Panc1 (cell line): ENCODE measurements at regions not wholly inside any gene's neighbourhood (a gene's known extent, or its start where the extent isn't known, plus 50 kb on each side); places are given as distances from the start of the nearest gene placed in this dataset.

Experiments
- ATAC-seq: fragments of 200-7000 bp; cut with Tn5 transposase; 2 replicates; pipeline ENCODE4 v1.9.1; 2020; ENCODE audit warnings: mild to moderate bottlenecking, moderate library complexity
- BruUV-seq: library from RNA; stranded (reverse); fragments of 400-500 nt; replicated peaks from 2 replicates; lab custom pipeline; 2021; lab: Mats Ljungman, UMichigan
- CTCF ChIA-PET: fragments of 300-600 bp; sonication (Branson Sonifier 250); formaldehyde crosslinking; loops from one replicate; lab custom pipeline; 2022; ENCODE audit warnings: antibody characterized with exemption; lab: Charles Lee
- POLR2A ChIA-PET: fragments of 300-600 bp; sonication (Branson Sonifier 250); formaldehyde crosslinking; loops from one replicate; lab custom pipeline; 2022; ENCODE audit warnings: antibody characterized with exemption; lab: Charles Lee
- DNase-seq: peaks from one replicate; pipeline ENCODE4 v3.0.0-alpha.2; 2010; ENCODE audit warnings: low read depth, low spot score
- H3K27ac ChIP-seq: 2 replicates; pipeline ENCODE4 v1.5.1; 2011; ENCODE audit warnings: mild to moderate bottlenecking, low read length, inconsistent platforms
- H3K27me3 ChIP-seq: fragments of 200-500 bp; sonication (Bioruptor generic); 2 replicates; pipeline ENCODE4 v1.6.0; 2014; ENCODE audit warnings: low read length, inconsistent platforms; ENCODE audit not compliant: control insufficient read depth, insufficient read depth
- H3K36me3 ChIP-seq: fragments of 200-500 bp; sonication (Bioruptor generic); 2 replicates; pipeline ENCODE4 v1.5.1; 2014; ENCODE audit warnings: inconsistent platforms, mild to moderate bottlenecking, low read length, moderate library complexity; ENCODE audit not compliant: control insufficient read depth, insufficient read depth
- H3K4me1 ChIP-seq: 2 replicates; pipeline ENCODE4 v1.5.1; 2011; ENCODE audit warnings: inconsistent platforms, mild to moderate bottlenecking, low read length, moderate library complexity; ENCODE audit not compliant: control insufficient read depth, insufficient read depth
- H3K4me3 ChIP-seq, 2 experiments: 2 replicates each; pipeline ENCODE4 v1.5.1; 2011 to 2012; ENCODE audit warnings: low read depth in 2 of 2, low read length in 2 of 2, mild to moderate bottlenecking in 2 of 2, inconsistent platforms in 1 of 2, moderate library complexity in 1 of 2
- H3K9me3 ChIP-seq: fragments of 200-500 bp; sonication (Bioruptor generic); 2 replicates; pipeline ENCODE4 v1.5.1; 2014; ENCODE audit warnings: low read depth, mild to moderate bottlenecking, inconsistent platforms, low read length, moderate library complexity; ENCODE audit not compliant: control insufficient read depth, insufficient read depth
- CTCF ChIP-seq: fragments of 450-650 bp; IDR thresholded peaks from 2 replicates; pipeline ENCODE4 v1.5.1; 2017; ENCODE audit warnings: mild to moderate bottlenecking
- POLR2AphosphoS5 ChIP-seq: IDR thresholded peaks from 2 replicates; pipeline ENCODE4 v1.6.1; 2012; ENCODE audit warnings: mild to moderate bottlenecking, low read depth, low read length, moderate library complexity
- REST ChIP-seq, 2 experiments: IDR thresholded peaks; 2 replicates each; pipeline ENCODE4 v1.6.1; 2011 to 2012; ENCODE audit warnings: low read depth in 2 of 2, control low read depth in 1 of 2, low read length in 1 of 2, mild to moderate bottlenecking in 1 of 2, moderate library complexity in 1 of 2; ENCODE audit not compliant: insufficient read depth in 1 of 2
- SIN3A ChIP-seq: IDR thresholded peaks from 2 replicates; pipeline ENCODE4 v1.6.1; 2012; ENCODE audit warnings: low read depth, mild to moderate bottlenecking, low read length, moderate library complexity, borderline replicate concordance; ENCODE audit not compliant: insufficient read depth
- TCF7L2 ChIP-seq: IDR thresholded peaks from 2 replicates; pipeline ENCODE4 v1.6.1; 2011; ENCODE audit warnings: mild to moderate bottlenecking, low read depth, low read length, inconsistent platforms
- in situ Hi-C: cut with HindIII; loops from 2 replicates; pipeline ENCODE4 v1.10.0; 2016; ENCODE audit warnings: low sequenced_read_pairs, low pct_unique_long_range_greater_than_20kb
- intact Hi-C: fragments of 100-400 bp; cut with micrococcal nuclease; formaldehyde crosslinking; loops from one replicate; pipeline ENCODE4 v1.10.0; 2022; ENCODE audit not compliant: unreplicated experiment

GRCh38 chr3:26369133-26369532 is 253.4 kb upstream of the LRRC3B start:
- BruUV-seq = no TSS peak
- Histone ChIP-seq H3K9me3 (no peaks in the 10 kb centered on the region), H3K4me3 (no peak overlapping the region), H3K4me1 (no peaks in the 10 kb centered on the region), H3K27me3 (no peaks in the 10 kb centered on the region), H3K36me3 (no peaks in the 10 kb centered on the region), H3K27ac (no peak overlapping the region)
- ChIA-PET POLR2A (no interaction called here), CTCF (no interaction called here)
- no peak for ATAC-seq
- intact Hi-C loops = no loop called here
- in situ Hi-C loops = no loop called here
- no peak for DNase-seq
- TF ChIP-seq TCF7L2 = no peak
- no peak for TF ChIP-seq POLR2AphosphoS5
- TF ChIP-seq CTCF = no peak

GRCh38 chr3:26375843-26376530 is 246.6 kb upstream of the LRRC3B start:
- intact Hi-C loops = no loop called here
- in situ Hi-C loops = no loop called here
- ChIA-PET POLR2A (no interaction called here), CTCF (no interaction called here)
- TF ChIP-seq POLR2AphosphoS5 = no peak
- no peak for TF ChIP-seq TCF7L2
- no peak for TF ChIP-seq CTCF
- no peak for TF ChIP-seq SIN3A
- TF ChIP-seq REST (IDR thresholded peaks at IDR 0.05; ENCODE audit: insufficient read depth in 1 of 2, low read depth in 2 of 2, low read length in 1 of 2) = no peak
- H3K27ac ChIP-seq = no peak overlapping the region
- BruUV-seq = no TSS peak
- DNase-seq (no peak), ATAC-seq (no peak)
- no peak overlapping the region for H3K4me3 ChIP-seq
- no peaks in the 10 kb centered on the region for H3K36me3 ChIP-seq
- no peaks in the 10 kb centered on the region for H3K9me3 ChIP-seq
- no peaks in the 10 kb centered on the region for H3K27me3 ChIP-seq
- no peaks in the 10 kb centered on the region for H3K4me1 ChIP-seq
